ENCODE measurements at regions not wholly inside any gene's neighbourhood (a gene's known extent, or its start where the extent isn't known, plus 50 kb on each side); places are given as distances from the start of the nearest gene placed in this dataset.

DNA sequence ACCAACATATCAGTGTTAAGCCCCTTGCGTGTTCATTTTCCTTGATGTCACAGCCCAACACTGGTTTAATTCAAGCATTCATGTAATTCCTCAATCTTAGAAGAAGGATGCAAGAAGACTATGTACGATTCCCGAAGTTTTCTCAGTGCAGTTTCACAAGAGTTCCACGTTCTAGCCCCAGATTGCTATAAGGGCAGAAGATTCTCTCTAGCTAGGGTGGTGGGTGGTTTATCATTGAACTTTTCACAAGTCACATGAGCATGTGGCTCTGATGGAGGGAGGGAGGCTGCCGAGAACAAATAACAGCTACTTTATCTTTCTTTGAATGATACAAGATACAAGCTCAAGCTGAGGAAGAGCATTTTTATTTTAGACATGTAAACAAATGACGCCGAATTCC lies 71.9 kb upstream of the NHSL1 start:
- TF ChIP-seq CBFB (CRISPR knock-in tag; IDR thresholded peaks at IDR 0.05) (no peak), CTCF (CRISPR knock-in tag; IDR thresholded peaks at IDR 0.05) (no peak), GABPA (IDR thresholded peaks at IDR 0.05; ENCODE audit: low read depth, low read length) (no peak), GABPA (CRISPR knock-in tag; IDR thresholded peaks at IDR 0.05; ENCODE audit: low read depth) (no peak), POLR2G (IDR thresholded peaks at IDR 0.05; ENCODE audit: low read depth, low read length) (no peak), SIN3B (IDR thresholded peaks at IDR 0.05; ENCODE audit: low read length) (no peak), NONO (IDR thresholded peaks at IDR 0.05) (no peak), NONO (CRISPR knock-in tag; conservative IDR thresholded peaks at IDR 0.05) (no peak), EP300 (IDR thresholded peaks at IDR 0.05; ENCODE audit: low read depth in 2 of 2, low read length in 2 of 2) (no peak), EP300 (CRISPR knock-in tag; IDR thresholded peaks at IDR 0.05; ENCODE audit: borderline replicate concordance) (no peak)
- TF ChIP-seq, protein P1, sequence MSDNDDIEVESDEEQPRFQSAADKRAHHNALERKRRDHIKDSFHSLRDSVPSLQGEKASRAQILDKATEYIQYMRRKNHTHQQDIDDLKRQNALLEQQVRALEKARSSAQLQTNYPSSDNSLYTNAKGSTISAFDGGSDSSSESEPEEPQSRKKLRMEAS (IDR thresholded peaks at IDR 0.05) = no peak; the same call in 1 of the 2 replicates
- TF ChIP-seq, protein P2, sequence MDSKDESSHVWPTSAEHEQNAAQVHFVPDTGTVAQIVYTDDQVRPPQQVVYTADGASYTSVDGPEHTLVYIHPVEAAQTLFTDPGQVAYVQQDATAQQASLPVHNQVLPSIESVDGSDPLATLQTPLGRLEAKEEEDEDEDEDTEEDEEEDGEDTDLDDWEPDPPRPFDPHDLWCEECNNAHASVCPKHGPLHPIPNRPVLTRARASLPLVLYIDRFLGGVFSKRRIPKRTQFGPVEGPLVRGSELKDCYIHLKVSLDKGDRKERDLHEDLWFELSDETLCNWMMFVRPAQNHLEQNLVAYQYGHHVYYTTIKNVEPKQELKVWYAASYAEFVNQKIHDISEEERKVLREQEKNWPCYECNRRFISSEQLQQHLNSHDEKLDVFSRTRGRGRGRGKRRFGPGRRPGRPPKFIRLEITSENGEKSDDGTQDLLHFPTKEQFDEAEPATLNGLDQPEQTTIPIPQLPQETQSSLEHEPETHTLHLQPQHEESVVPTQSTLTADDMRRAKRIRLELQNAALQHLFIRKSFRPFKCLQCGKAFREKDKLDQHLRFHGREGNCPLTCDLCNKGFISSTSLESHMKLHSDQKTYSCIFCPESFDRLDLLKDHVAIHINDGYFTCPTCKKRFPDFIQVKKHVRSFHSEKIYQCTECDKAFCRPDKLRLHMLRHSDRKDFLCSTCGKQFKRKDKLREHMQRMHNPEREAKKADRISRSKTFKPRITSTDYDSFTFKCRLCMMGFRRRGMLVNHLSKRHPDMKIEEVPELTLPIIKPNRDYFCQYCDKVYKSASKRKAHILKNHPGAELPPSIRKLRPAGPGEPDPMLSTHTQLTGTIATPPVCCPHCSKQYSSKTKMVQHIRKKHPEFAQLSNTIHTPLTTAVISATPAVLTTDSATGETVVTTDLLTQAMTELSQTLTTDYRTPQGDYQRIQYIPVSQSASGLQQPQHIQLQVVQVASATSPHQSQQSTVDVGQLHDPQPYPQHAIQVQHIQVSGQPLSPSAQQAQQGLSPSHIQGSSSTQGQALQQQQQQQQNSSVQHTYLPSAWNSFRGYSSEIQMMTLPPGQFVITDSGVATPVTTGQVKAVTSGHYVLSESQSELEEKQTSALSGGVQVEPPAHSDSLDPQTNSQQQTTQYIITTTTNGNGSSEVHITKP (CRISPR knock-in tag; IDR thresholded peaks at IDR 0.05; ENCODE audit: low read depth) = no peak
- TF ChIP-seq, protein P3, sequence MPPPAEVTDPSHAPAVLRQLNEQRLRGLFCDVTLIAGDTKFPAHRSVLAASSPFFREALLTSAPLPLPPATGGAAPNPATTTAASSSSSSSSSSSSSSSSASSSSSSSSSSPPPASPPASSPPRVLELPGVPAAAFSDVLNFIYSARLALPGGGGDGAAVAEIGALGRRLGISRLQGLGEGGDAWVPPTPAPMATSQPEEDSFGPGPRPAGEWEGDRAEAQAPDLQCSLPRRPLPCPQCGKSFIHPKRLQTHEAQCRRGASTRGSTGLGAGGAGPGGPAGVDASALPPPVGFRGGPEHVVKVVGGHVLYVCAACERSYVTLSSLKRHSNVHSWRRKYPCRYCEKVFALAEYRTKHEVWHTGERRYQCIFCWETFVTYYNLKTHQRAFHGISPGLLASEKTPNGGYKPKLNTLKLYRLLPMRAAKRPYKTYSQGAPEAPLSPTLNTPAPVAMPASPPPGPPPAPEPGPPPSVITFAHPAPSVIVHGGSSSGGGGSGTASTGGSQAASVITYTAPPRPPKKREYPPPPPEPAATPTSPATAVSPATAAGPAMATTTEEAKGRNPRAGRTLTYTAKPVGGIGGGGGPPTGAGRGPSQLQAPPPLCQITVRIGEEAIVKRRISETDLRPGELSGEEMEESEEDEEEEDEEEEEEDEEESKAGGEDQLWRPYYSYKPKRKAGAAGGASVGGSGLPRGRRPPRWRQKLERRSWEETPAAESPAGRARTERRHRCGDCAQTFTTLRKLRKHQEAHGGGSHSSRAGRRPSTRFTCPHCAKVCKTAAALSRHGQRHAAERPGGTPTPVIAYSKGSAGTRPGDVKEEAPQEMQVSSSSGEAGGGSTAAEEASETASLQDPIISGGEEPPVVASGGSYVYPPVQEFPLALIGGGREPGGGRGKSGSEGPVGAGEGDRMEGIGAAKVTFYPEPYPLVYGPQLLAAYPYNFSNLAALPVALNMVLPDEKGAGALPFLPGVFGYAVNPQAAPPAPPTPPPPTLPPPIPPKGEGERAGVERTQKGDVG (CRISPR knock-in tag; IDR thresholded peaks at IDR 0.05; ENCODE audit: borderline replicate concordance) = no peak
